Amniotic epithelial cell (primary cell): ENCODE measurements at regions not wholly inside any gene's neighbourhood (a gene's known extent, or its start where the extent isn't known, plus 50 kb on each side); places are given as distances from the start of the nearest gene placed in this dataset.

Experiments
- DNase-seq: peaks from one replicate; pipeline ENCODE4 v3.0.0-alpha.2; 2010; ENCODE audit warnings: low read depth

DNA sequence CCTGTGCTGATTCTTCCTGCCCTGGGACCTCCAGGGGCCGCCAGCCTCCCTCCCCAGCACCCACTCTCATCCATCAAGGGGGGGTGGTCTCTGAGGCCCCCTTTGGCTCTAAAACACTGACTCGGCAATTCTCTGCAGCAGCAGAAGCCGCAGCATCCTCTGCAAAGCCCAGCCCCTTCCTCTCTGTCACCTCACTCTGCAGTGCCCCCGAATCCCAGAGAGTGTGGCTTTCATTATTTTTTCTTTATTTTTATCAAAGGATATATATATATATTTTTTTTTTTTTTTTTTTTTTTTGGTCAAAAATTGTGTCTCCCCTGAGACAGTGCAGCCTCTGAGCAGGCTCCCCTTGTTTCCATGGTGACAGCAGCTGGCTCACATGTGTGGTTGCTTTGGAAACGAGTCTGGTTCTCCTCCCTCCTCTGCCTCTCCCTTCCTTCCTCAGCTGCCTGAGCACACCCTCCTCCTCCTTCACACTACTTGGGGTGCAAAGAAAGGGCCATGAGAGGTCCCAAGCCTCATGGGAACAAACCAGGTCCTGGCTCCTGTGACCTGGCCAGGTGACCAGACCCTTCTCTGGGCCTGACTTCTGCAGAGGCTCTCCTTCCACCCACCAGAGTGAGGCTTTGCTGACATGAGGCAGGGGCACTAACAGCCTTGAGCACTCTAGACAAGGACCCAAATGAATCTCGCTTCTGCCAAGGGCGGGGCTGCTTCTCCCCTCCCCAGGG, 100.5 kb downstream of the LRRC74A start:
- peak; percentile 51 for DNase-seq

DNA sequence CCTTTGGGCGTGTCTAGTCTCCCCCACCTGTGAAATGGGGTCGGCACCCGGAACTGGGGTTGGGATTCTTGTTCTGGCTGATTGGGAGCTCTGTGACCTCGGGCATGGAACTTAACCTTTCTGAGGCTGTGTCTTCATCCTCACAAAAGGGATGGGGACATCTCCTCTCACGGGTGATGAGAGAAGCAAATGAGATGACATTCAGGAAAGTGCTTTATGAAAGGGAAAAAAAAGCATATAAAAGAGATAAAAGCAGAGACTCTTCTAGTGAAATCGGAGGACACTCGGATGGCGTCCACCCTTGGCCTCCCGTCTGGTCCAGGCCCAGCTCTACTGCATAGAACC, 98.9 kb downstream of the LRRC74A start:
- DNase-seq: no peak

DNA sequence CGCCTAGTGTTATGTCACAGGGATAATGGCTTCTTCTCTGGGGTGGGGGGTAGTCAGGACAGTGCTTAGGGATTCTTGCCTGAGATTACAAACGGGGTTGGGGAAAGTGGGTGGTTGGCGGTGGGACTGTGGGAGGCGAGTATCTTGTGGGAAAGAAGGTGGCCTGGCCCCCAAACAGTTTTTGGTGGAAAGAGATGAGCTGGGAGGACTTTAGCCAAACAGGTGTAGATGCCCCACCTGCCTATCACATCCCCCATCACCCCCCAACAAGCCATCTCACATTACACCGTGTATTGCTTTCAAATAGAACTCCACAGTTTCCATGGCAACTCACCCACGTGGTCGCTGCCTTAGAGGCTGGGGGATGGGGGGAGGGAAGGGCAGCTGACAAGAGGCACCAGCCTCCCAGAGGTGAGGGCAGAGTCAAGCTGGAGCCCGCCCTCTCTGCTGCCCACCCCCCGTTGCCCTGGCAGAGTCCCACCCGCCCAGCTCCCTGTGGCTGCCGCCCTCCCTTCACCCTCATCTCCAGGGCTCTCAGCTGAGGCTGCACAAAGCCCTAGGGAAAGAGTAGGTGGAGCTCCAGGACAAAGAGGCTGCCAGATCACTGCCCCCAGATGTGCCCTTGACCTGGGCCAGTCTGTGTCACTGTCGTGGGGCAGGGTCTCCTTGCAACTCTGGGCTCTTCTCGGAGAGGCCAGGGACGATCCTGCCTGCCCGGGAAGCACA, 98.3 kb downstream of the LRRC74A start:
- peak; percentile 60 for DNase-seq

DNA sequence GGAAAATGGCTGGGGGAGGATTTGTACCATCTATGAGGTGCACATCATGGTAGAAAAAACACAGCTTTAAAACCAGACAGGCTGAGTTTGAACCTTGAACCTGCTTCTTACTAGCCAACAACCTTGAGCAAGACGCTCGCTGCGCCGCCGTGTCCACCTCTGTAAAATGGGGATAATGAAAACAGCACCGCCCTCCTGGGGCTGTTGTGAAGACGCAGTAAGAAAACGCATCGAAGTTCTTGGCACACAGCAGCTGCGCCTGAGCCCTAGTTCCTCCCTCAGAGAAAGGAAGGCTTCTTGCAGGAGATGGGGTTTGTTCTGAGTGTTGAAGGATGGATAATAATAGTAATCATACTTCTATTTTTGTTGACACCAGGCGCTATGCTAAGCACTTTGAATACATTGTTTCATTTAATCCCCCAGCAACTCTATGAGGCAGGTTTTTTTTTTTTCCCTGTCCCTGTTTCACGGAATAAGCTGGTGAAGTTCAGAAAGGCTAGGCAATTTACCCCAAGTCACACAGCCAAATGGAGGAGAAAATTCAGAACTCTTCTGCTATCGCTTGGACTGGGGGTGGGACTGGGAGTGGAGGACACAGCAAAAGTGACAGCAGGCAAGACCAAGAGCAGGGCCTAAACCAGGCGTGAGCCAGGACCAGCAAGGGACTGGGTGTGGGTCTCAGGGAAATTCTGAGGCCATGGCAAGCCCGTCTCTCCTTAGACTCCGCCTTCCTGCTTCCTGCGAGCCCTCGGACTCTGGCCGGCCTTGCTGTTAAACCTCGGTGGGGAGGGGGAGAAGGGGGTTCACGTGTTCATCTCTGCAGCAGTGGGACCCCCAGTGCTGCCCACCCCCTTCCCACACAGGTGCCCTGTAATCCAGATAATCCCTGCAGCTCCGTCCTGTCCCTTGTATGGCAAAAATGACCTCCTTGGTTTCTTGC, 97.5 kb downstream of the LRRC74A start:
- no peak for DNase-seq

DNA sequence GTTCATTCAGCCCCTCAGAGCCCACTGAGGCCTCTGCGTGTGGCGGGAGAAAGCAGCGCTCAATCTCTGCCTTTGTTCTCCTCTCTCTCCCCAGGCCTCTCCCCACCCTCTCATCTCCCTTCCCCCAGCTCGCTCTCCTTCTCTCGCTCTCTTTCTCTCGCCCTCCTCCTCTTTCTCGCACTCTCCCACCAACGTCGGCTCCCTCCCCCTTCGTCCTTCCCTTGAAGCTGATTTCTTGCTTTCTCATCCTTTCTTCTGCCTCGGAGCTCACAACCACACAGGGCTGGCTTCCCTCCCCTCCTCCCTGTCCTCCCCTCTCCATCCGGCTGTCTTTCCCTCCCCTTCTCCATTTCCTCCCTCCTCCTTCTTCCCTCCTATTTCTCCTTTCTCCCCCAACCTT, 96.4 kb downstream of the LRRC74A start:
- peak; percentile 74 for DNase-seq

DNA sequence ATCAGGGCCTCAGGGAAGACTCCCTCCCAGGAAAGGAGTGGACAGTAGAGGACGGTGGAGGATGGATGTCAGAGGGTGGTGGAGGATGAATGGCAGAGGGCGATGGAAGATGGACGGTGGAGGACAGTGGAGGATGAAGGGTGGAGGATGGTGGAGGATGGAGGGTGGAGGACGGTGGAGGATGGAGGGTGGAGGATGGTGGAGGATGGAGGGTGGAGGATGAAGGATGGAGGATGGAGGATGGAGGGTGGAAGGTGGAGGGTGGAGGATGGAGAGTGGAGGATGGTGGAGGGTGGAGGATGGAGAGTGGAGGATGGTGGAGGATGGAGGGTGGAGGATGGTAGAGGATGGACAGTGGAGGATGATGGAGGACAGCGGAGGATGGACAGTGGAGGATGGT, 95.9 kb downstream of the LRRC74A start:
- DNase-seq: no peak

DNA sequence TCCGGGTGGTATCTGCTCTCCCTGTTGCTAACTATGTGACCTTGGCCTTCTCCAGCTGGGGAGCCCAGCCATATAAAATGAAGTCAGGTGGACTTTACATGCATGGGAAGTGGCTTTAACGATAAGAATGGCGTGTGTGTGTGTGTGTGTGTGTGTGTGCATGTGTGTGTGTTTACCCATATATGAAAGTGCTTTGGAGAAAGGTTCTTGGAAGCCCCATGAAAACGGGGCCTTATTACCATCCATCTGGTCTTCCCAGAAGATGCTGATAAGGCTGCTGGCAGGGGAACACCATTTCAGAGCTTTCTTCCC, 94.8 kb downstream of the LRRC74A start:
- no peak for DNase-seq

DNA sequence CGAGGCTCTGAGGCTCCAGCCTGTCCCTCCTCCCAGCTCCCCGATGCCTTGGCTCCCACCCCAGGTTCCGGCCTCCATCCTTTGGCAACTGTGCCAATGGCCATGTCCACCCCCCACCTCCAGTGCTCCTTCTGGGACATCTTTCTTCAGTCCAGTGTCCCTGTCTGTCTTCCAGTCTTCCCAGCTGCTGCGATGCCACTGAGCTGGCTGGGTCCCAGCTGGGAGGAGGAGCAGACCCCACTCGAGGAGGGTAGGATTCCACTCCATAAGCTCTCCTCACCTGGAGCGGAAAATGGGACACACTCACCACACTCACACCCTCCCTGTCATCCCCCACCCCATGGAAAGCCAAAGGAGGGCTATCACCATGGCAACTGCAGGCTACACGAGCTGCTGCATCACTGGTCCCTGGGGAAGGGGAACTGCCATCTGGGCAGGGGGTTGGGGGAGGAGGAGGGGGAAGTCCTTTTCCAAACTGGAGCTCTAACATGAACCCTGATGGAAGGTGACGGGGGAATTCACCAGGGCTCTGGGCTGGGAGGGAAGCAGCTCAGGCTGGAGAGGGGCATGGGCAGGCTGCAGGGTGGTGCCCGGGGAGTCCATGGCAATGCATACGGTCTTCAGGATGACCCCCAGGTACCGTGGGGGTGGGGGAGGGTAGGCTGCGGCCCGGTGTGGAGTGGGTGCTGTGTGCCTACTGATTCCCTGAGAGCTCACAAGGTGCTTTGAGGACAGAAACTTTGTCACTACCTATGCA, 94.3 kb downstream of the LRRC74A start:
- no peak for DNase-seq

DNA sequence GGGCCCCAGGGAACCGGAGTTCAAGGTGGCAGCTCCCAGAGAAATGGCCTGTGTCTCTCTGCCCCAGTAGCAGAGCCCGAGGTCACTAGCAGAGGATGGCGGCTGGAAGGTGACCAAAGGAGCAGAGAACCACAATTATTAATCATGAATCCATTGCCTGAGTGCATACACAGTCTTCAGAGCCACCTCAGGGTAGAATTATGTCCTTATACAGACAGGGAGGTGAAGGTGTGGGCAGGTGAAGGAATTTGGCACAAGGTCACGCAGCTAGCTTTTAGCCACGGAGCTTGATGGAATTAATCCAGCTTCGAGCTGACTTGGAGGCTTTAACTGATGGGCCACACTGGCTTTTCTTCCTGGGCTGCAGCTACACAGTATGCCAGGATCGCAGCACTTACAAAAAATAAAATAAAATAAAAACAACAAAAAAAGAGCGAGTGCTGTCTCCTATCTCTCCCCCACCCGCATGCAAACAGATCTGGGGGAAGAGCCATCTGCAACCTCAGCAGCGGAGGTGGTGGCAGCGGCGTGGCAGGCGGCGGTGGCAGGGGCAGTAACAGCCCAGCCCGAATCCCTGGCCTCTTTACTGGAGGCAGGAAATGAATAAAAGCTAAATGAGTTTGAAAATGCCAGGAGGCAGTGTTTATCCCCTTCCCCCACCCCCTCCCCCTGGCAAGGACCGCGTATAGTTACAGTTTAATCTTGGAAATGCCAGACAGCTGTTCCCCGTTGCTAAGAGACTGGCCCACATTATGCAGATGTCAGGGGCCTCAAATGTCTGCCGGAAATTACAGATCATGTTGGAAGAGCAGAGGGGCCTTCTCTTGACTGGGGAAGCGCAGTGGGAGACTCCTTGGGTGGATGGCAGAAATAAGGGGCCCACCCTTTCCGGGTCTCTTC, 93.5 kb downstream of the LRRC74A start:
- DNase-seq: peak; percentile 88
